ENCODE measurements at regions not wholly inside any gene's neighbourhood (a gene's known extent, or its start where the extent isn't known, plus 50 kb on each side); places are given as distances from the start of the nearest gene placed in this dataset.
"Not testable (repeated sequence)": the region's sequence is repeated elsewhere in the genome, so short reads cannot be mapped to it uniquely, and the experiment has no call there.

GRCh38 chr5:1598950-1599737, 75.4 kb upstream of the LPCAT1 start:
- peak in 1 of 6 experiments; percentile 22 for TF ChIP-seq CTCF (IDR thresholded peaks at IDR 0.05)
- TF ChIP-seq POLR2A (IDR thresholded peaks at IDR 0.05), result not testable (repeated sequence)

Measured in adrenal gland (tissue), 5 donors.